HepG2 (cell line): ENCODE measurements at regions not wholly inside any gene's neighbourhood (a gene's known extent, or its start where the extent isn't known, plus 50 kb on each side); places are given as distances from the start of the nearest gene placed in this dataset.

Experiments used
- ATAC-seq: fragments of 200-7000 bp; cut with Tn5 transposase; 3 replicates; pipeline ENCODE4 v1.9.1; 2020; ENCODE audit warnings: mild to moderate bottlenecking, moderate library complexity
- BruUV-seq: library from RNA; stranded (reverse); fragments of 400-500 nt; replicated peaks from 2 replicates; lab custom pipeline; 2021; lab: Mats Ljungman, UMichigan
- CTCF ChIA-PET: fragments of 300-600 bp; formaldehyde crosslinking; extraction: SDS; loops from one replicate; lab custom pipeline; 2021; ENCODE audit warnings: low total read pairs, inconsistent platforms, low intra/inter-chr PET ratio; lab: Yijun Ruan, JAX
- POLR2A ChIA-PET: fragments of 350-600 bp; sonication (Branson Sonifier 250); formaldehyde crosslinking; loops from one replicate; lab custom pipeline; 2020; ENCODE audit warnings: antibody characterized with exemption, inconsistent platforms; lab: Yijun Ruan, JAX
- DNase-seq: peaks from one replicate; pipeline ENCODE4 v3.0.0-alpha.2; 2015; ENCODE audit warnings: low spot score
- FAIRE-seq: peaks from 3 replicates; lab custom pipeline; 2011; peaks lifted over from hg19 to GRCh38; lab: Jason Lieb, UNC
- H2AFZ ChIP-seq: one replicate; pipeline ENCODE4 v1.6.1; 2011; ENCODE audit warnings: low read length, inconsistent platforms
- H3K27ac ChIP-seq: fragments of 300-600 bp; 3 replicates; pipeline ENCODE4 v1.8.0; 2011; ENCODE audit warnings: mixed run types, mild to moderate bottlenecking, mixed read lengths, low read length, inconsistent platforms; ENCODE audit not compliant: insufficient read depth; ENCODE audit errors: extremely low read length
- H3K27me3 ChIP-seq, 2 experiments: fragments of 200-600 bp in 1 of 2; 2 replicates in 1 of 2; 3 replicates in 1 of 2; pipeline versions ENCODE4 v1.6.0 to v1.8.0; 2011; ENCODE audit warnings: low read length in 2 of 2, mild to moderate bottlenecking in 2 of 2, moderate library complexity in 2 of 2, inconsistent platforms in 1 of 2; ENCODE audit not compliant: insufficient read depth in 2 of 2, control insufficient read depth in 1 of 2
- H3K36me3 ChIP-seq, 2 experiments: fragments of 200-600 bp in 1 of 2; replicated peaks in 1 of 2; 2 replicates in 1 of 2; 3 replicates in 1 of 2; pipeline versions ENCODE4 v1.5.1 to v1.8.0; 2011; ENCODE audit warnings: low read length in 2 of 2, inconsistent platforms in 1 of 2; ENCODE audit not compliant: insufficient read depth in 2 of 2, control insufficient read depth in 1 of 2
- H3K4me1 ChIP-seq: 2 replicates; pipeline ENCODE4 v1.5.1; 2012; ENCODE audit warnings: low read length, inconsistent platforms; ENCODE audit not compliant: insufficient read depth
- H3K4me2 ChIP-seq: 2 replicates; pipeline ENCODE4 v1.6.0; 2011; ENCODE audit warnings: low read depth, low read length, inconsistent platforms
- H3K4me3 ChIP-seq, 3 experiments: fragments of 200-600 bp in 1 of 3; sonication (generic), shearing (Covaris generic) in 1 of 3; replicated peaks in 1 of 3; 2 replicates each; pipeline ENCODE4 v1.5.1; 2011 to 2016; ENCODE audit warnings: low read length in 3 of 3, inconsistent platforms in 2 of 3, low read depth in 2 of 3, mild to moderate bottlenecking in 2 of 3, control low read depth in 1 of 3, mixed read lengths in 1 of 3; ENCODE audit not compliant: insufficient read depth in 1 of 3
- H3K79me2 ChIP-seq: one replicate; pipeline ENCODE4 v1.6.1; 2011; ENCODE audit warnings: low read length, inconsistent platforms; ENCODE audit not compliant: insufficient read depth
- H3K9ac ChIP-seq: 2 replicates; pipeline ENCODE4 v1.6.0; 2011; ENCODE audit warnings: mild to moderate bottlenecking, low read depth, low read length, inconsistent platforms; ENCODE audit not compliant: insufficient read depth
- H3K9me3 ChIP-seq: 2 replicates; pipeline ENCODE4 v1.5.1; 2012; ENCODE audit warnings: mild to moderate bottlenecking, low read length
- H4K20me1 ChIP-seq: 2 replicates; pipeline ENCODE4 v1.6.0; 2011; ENCODE audit warnings: inconsistent platforms, mild to moderate bottlenecking, low read length, moderate library complexity; ENCODE audit not compliant: insufficient read depth
- BCL3 ChIP-seq: sonication (generic); formaldehyde crosslinking; IDR thresholded peaks from 2 replicates; pipeline ENCODE4 v1.5.1; 2020; ENCODE audit warnings: mild to moderate bottlenecking, missing genetic modification reagents, moderate library complexity
- DDIT3 ChIP-seq: sonication (generic); formaldehyde crosslinking; IDR thresholded peaks from 2 replicates; pipeline ENCODE4 v1.4.0; 2020; ENCODE audit warnings: mild to moderate bottlenecking, missing genetic modification reagents
- ONECUT2 ChIP-seq: sonication (generic); formaldehyde crosslinking; IDR thresholded peaks from 2 replicates; pipeline ENCODE4 v1.4.0; 2020; ENCODE audit warnings: missing genetic modification reagents
- PRDM10 ChIP-seq: sonication (generic); formaldehyde crosslinking; IDR thresholded peaks from 2 replicates; pipeline ENCODE4 v1.4.0; 2020; ENCODE audit warnings: low read depth, missing genetic modification reagents
- ZNF207 ChIP-seq: fragments of 450-650 bp; IDR thresholded peaks from 2 replicates; pipeline ENCODE4 v1.6.1; 2016; ENCODE audit warnings: antibody characterized with exemption, borderline replicate concordance
- ZNF318 ChIP-seq: sonication (generic); formaldehyde crosslinking; IDR thresholded peaks from 2 replicates; pipeline ENCODE4 v1.4.0; 2020; ENCODE audit warnings: mild to moderate bottlenecking, missing genetic modification reagents
- ZNF660 ChIP-seq: sonication (generic); formaldehyde crosslinking; IDR thresholded peaks from 2 replicates; pipeline ENCODE4 v1.5.1; 2020; ENCODE audit warnings: mild to moderate bottlenecking, low read depth, missing genetic modification reagents, borderline replicate concordance
- ZNF816 ChIP-seq: sonication (generic); formaldehyde crosslinking; IDR thresholded peaks from 2 replicates; pipeline ENCODE4 v1.8.0; 2022; ENCODE audit warnings: missing genetic modification reagents, mild to moderate bottlenecking, borderline replicate concordance
- WGBS: methylation state at CpG from one replicate; pipeline ENCODE4 v1.1.6; 2017; ENCODE audit warnings: low lambda C conversion rate; 5-methylcytosine and 5-hydroxymethylcytosine counted together
- in situ Hi-C: cut with HindIII; loops from 2 replicates; pipeline ENCODE4 v1.10.0; 2017; ENCODE audit warnings: low pct_unique_long_range_greater_than_20kb; ENCODE audit not compliant: extremely low pct_ligation_motif_present
- intact Hi-C: fragments of 100-400 bp; cut with micrococcal nuclease; formaldehyde crosslinking; loops from one replicate; pipeline ENCODE4 v1.10.0; 2022; ENCODE audit not compliant: unreplicated experiment

- H2AFZ ChIP-seq: no peak overlapping the region
- ATAC-seq (no peak), FAIRE-seq (no peak), DNase-seq (no peak)
- ChIA-PET POLR2A (no interaction called here), CTCF (no interaction called here)
- H4K20me1 ChIP-seq: no peaks in the 10 kb centered on the region
- H3K4me1 ChIP-seq: no peaks in the 10 kb centered on the region
- no peak overlapping the region for H3K9ac ChIP-seq
- intact Hi-C loops (no loop called here), in situ Hi-C loops (no loop called here)
- no peaks in the 10 kb centered on the region for H3K79me2 ChIP-seq
- H3K27me3 ChIP-seq: no peaks in the 10 kb centered on the region
- no peak overlapping the region for H3K27ac ChIP-seq
- no peaks in the 10 kb centered on the region for H3K36me3 ChIP-seq
- no peak overlapping the region for H3K4me3 ChIP-seq
- BruUV-seq: no TSS peak
- peaks cover 48% of the 10 kb centered on the region for H3K9me3 ChIP-seq
- no peak overlapping the region for H3K4me2 ChIP-seq
- 17% methylated on average over 1 of the region's 8 CpGs for WGBS
- no peak for TF ChIP-seq ZNF318 (CRISPR knock-in tag)
- no peak for TF ChIP-seq DDIT3 (CRISPR knock-in tag)
- TF ChIP-seq ZNF816 (CRISPR knock-in tag): no peak
- TF ChIP-seq BCL3 (CRISPR knock-in tag): no peak
- no peak for TF ChIP-seq ONECUT2
- TF ChIP-seq PRDM10 (CRISPR knock-in tag): no peak
- TF ChIP-seq ZNF207: no peak
- no peak for TF ChIP-seq ZNF660 (CRISPR knock-in tag)
These were observed 919.9 kb upstream of the MIR17HG start for GRCh38 chr13:90427322-90428272.
